Gastroesophageal sphincter (tissue), 3 donors: ENCODE measurements at regions not wholly inside any gene's neighbourhood (a gene's known extent, or its start where the extent isn't known, plus 50 kb on each side); places are given as distances from the start of the nearest gene placed in this dataset.

ENCODE experiments used
- EP300 ChIP-seq: sonication (generic); formaldehyde crosslinking; IDR thresholded peaks from one replicate; pipeline ENCODE4 v1.6.1; 2017; ENCODE audit warnings: antibody characterized with exemption, mild to moderate bottlenecking
- POLR2A ChIP-seq, 2 donors: fragments of 450-650 bp; IDR thresholded peaks; one replicate each; pipeline ENCODE4 v1.6.1; 2017; ENCODE audit warnings: antibody characterized with exemption in 2 of 2, mild to moderate bottlenecking in 2 of 2, moderate library complexity in 1 of 2
- POLR2AphosphoS5 ChIP-seq: sonication (generic); formaldehyde crosslinking; IDR thresholded peaks from one replicate; pipeline ENCODE4 v1.6.1; 2017; ENCODE audit warnings: antibody characterized with exemption
- TF ChIP-seq, protein P1 (sequence below), 4 experiments: fragments of 200-600 bp in 2 of 4; fragments of 450-650 bp in 2 of 4; sonication (generic) in 1 of 4; IDR thresholded peaks; one replicate each; pipeline ENCODE4 v1.5.1; 2017 to 2019; ENCODE audit warnings: antibody characterized with exemption in 4 of 4, mild to moderate bottlenecking in 2 of 4, moderate library complexity in 2 of 4

DNA sequence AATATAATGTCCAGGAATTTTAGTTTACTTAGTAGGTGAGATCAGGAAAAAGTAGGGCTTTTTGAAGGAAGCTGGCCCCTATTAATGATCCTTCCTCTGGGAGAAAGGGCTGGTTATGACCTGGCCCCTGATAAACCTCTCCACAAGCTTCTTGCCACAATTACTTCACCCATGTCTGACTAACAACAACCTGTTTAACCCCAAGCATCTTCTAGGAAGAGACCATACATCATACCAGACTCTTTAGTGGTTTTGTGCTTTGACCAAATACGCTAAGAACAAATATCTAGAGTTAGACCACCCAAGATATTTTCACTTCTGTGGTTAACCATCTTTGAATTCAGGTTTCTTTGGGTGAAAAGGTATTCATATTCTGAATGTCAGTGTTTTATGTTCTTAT lies 174.0 kb upstream of the SLC27A6 start:
- TF ChIP-seq, protein P1, sequence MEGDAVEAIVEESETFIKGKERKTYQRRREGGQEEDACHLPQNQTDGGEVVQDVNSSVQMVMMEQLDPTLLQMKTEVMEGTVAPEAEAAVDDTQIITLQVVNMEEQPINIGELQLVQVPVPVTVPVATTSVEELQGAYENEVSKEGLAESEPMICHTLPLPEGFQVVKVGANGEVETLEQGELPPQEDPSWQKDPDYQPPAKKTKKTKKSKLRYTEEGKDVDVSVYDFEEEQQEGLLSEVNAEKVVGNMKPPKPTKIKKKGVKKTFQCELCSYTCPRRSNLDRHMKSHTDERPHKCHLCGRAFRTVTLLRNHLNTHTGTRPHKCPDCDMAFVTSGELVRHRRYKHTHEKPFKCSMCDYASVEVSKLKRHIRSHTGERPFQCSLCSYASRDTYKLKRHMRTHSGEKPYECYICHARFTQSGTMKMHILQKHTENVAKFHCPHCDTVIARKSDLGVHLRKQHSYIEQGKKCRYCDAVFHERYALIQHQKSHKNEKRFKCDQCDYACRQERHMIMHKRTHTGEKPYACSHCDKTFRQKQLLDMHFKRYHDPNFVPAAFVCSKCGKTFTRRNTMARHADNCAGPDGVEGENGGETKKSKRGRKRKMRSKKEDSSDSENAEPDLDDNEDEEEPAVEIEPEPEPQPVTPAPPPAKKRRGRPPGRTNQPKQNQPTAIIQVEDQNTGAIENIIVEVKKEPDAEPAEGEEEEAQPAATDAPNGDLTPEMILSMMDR (IDR thresholded peaks at IDR 0.05): no peak
- TF ChIP-seq POLR2A (IDR thresholded peaks at IDR 0.05) (no peak), POLR2AphosphoS5 (no peak), EP300 (no peak)
